ENCODE measurements at regions not wholly inside any gene's neighbourhood (a gene's known extent, or its start where the extent isn't known, plus 50 kb on each side); places are given as distances from the start of the nearest gene placed in this dataset.

DNA sequence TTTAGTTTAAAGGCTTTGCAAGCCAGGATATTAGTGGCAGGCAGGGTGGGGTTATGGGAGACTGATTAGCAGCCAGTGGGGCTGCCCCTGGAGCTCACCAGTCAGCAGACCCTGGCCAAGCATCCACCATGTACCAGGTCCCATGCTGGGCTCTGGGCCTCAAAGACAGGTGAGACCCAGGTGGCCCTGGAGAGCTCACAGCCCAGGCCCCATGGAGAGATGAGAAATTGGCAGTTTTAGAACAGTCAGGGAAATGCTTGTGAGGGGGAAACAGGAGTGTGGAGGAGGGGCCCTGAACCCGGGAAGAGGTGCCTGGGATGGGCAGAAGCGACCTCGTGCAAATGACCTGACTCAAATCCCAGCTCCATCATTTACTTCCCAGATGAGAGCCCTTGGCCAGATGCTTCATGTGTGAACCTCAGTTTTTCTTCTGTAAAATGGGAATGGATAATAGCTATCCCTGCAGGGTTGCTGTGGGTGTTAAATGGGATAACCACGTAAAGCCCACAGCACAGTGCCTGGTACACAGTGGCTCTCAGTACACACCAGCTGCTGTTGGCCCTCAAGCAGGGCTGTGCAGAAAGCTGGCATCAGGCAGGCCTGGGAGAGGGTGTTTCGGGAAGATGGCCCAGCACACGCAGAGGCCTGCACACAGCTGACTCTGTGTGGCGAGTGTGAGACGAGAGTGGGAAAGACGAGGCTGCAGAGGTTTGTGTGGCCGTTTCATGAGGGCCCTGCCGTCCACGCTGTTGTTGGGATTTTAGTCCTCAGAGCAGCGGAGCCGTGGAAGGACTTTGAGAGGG lies 518.5 kb downstream of the PTPRU start:
- TF ChIP-seq, protein P1, sequence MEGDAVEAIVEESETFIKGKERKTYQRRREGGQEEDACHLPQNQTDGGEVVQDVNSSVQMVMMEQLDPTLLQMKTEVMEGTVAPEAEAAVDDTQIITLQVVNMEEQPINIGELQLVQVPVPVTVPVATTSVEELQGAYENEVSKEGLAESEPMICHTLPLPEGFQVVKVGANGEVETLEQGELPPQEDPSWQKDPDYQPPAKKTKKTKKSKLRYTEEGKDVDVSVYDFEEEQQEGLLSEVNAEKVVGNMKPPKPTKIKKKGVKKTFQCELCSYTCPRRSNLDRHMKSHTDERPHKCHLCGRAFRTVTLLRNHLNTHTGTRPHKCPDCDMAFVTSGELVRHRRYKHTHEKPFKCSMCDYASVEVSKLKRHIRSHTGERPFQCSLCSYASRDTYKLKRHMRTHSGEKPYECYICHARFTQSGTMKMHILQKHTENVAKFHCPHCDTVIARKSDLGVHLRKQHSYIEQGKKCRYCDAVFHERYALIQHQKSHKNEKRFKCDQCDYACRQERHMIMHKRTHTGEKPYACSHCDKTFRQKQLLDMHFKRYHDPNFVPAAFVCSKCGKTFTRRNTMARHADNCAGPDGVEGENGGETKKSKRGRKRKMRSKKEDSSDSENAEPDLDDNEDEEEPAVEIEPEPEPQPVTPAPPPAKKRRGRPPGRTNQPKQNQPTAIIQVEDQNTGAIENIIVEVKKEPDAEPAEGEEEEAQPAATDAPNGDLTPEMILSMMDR (IDR thresholded peaks at IDR 0.05; ENCODE audit: low read depth, low read length, missing control alignments) = no peak
- H3K4me3 ChIP-seq (ENCODE audit: low read depth, low read length) = no peak overlapping the region
- DNase-seq (ENCODE audit: low read depth) = no peak

DNA sequence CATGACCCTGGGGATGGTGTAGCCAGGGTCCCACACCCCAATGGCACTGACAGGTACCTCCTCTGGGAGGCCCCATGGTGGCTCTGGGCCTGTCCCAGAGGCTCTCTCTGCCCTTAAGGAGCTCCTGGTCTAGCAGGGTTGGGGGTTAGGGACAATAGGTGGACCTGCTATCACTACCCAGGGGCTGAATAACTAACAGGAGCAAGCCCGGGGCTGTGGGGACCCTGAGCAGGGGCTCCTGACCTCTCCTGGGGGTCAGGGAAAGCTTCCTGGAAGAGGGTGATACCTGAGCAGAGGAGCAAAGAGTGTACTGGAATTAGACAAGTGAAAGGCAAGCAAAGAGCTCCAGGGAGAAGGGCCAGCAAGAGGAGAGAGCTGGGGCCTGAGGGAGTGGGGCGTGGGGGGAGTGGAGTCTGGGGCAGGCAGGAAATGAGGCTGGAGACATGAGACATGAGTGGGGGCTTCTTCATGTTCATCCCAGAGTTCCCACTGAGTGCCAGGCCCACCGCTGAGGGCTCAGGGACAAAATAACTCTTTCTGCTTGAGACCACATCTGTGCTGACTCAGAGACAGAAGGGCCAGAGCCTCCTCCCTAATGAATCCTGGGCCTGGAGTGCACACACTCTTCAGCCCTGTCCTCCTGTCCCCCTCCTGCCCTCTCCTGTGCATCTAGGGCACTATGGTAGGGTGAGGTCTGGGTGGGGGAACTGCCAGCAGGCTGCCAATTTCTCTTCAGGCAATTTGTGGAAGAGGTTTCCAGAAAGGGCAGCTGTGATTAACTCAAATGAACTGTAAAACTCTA lies 517.6 kb downstream of the PTPRU start:
- DNase-seq (ENCODE audit: low read depth) = no peak
- H3K4me3 ChIP-seq (ENCODE audit: low read depth, low read length) = no peak overlapping the region
- TF ChIP-seq, protein P1 (IDR thresholded peaks at IDR 0.05; ENCODE audit: low read depth, low read length, missing control alignments) = no peak

DNA sequence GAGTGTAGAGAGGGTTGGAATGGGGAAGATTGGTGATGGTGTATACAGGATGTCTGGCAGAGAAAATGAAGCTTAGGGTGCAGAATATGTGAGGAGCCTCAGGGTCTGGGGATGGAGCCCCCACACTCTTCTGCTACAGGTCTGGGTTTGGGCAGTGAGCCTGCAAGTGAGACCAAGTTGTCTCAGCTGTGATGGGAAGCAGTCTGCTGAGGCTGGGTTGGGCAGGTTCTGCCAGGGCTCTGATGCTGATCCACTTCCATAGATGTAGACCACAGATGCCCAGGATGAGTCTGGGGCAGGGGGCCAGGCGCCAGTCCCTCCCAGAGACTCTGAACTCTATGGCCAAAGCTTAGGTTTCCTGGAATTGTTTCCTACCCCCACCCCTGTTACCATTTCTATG lies 516.9 kb downstream of the PTPRU start:
- no peak overlapping the region for H3K4me3 ChIP-seq (ENCODE audit: low read depth, low read length)
- TF ChIP-seq, protein P1 (IDR thresholded peaks at IDR 0.05; ENCODE audit: low read depth, low read length, missing control alignments) = no peak
- DNase-seq (ENCODE audit: low read depth) = no peak

DNA sequence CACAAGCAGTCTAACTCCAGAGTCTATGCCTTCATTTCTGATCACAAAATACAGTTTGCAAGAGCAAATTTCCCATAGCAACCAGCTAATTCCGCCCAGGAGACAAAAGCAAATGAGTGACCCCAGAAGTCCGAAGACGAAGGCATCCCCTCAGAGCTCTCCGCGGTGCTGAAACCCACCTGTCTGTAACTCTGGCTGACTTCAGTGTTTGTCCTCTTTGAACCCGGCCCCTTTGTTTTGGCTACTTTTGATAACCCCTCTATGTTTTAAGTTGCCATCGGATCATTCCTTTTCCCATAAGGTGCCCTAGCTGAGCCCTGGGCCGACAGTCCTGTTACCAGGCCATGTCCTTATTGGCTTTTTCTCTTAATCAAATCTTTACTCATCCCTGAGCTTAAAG lies 515.8 kb downstream of the PTPRU start:
- TF ChIP-seq, protein P1 (IDR thresholded peaks at IDR 0.05; ENCODE audit: low read depth, low read length, missing control alignments) = no peak
- no peak overlapping the region for H3K4me3 ChIP-seq (ENCODE audit: low read depth, low read length)
- no peak for DNase-seq (ENCODE audit: low read depth)

DNA sequence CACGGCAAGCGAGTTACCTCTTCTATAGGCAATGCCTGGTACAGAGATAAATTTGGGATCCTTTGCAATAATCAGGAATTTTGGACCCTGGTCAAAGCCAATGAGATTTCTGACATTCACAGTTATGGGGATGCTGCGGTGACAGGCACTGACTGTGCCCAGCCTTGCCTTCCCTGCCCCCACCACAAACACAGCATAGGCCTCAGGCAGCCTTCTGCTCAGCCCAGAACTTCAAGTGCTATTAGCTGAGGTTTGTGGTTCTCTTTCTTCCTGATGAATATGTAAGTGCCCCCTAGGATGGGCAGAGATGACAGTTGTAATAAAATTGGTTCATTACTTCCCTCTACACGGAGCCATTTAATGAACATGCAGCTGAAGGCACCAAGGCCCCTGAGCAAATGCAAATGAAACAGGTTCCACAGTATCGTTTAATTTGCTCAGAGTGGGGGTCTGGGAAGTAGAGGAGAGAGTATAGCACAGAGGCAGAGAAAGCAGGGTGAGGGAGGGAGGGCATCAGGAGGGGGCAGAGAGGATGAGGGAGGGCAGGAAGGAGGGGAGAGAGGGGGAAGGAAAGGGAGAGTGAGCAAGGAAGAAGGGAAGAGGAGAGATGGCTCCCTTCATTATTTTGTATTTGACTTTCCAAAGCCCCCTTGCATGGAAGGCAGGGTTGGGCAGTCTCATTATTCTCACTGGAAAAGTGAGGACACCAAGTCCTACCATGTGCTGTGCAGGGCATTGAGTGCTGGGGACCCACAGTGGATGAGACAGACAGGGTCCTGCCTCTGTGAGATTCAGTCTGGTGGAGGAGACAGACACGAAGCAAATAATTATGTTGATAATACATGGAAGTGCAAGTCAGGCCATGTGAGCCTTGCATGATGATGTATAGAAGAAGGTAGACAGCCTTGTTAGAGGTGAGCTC lies 513.0 kb downstream of the PTPRU start:
- no peak for DNase-seq (ENCODE audit: low read depth)
- H3K4me3 ChIP-seq (ENCODE audit: low read depth, low read length) = no peak overlapping the region
- TF ChIP-seq, protein P1 (IDR thresholded peaks at IDR 0.05; ENCODE audit: low read depth, low read length, missing control alignments) = no peak

DNA sequence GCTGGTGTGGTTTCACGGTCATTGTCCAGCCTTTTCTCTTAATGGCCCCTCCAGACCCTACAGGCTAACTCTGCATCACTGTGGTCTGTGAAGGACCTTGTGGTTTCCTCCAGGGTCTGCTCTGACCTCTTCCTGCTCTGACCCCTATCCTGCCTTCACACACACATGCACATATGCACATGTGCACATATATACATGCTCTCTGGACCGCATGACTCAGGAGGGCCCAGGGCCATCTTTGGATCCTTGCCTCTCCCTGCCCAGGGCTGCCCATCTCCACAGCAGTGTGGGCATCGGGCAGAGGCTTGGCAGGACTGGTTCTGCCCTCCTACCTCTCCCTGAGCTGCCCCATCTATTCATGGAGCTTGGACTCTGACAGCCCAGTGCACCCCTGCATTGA lies 510.9 kb downstream of the PTPRU start:
- H3K4me3 ChIP-seq (ENCODE audit: low read depth, low read length) = no peak overlapping the region
- TF ChIP-seq, protein P1 (IDR thresholded peaks at IDR 0.05; ENCODE audit: low read depth, low read length, missing control alignments) = no peak
- DNase-seq (ENCODE audit: low read depth) = no peak
